HepG2 (cell line): ENCODE measurements at regions not wholly inside any gene's neighbourhood (a gene's known extent, or its start where the extent isn't known, plus 50 kb on each side); places are given as distances from the start of the nearest gene placed in this dataset.

Source experiments
- ATAC-seq: fragments of 200-7000 bp; cut with Tn5 transposase; 3 replicates; pipeline ENCODE4 v1.9.1; 2020; ENCODE audit warnings: mild to moderate bottlenecking, moderate library complexity
- BruUV-seq: library from RNA; stranded (reverse); fragments of 400-500 nt; replicated peaks from 2 replicates; lab custom pipeline; 2021; lab: Mats Ljungman, UMichigan
- CTCF ChIA-PET: fragments of 300-600 bp; formaldehyde crosslinking; extraction: SDS; loops from one replicate; lab custom pipeline; 2021; ENCODE audit warnings: low total read pairs, inconsistent platforms, low intra/inter-chr PET ratio; lab: Yijun Ruan, JAX
- POLR2A ChIA-PET: fragments of 350-600 bp; sonication (Branson Sonifier 250); formaldehyde crosslinking; loops from one replicate; lab custom pipeline; 2020; ENCODE audit warnings: antibody characterized with exemption, inconsistent platforms; lab: Yijun Ruan, JAX
- DNase-seq: peaks from one replicate; pipeline ENCODE4 v3.0.0-alpha.2; 2015; ENCODE audit warnings: low spot score
- FAIRE-seq: peaks from 3 replicates; lab custom pipeline; 2011; peaks lifted over from hg19 to GRCh38; lab: Jason Lieb, UNC
- H2AFZ ChIP-seq: one replicate; pipeline ENCODE4 v1.6.1; 2011; ENCODE audit warnings: low read length, inconsistent platforms
- H3K27ac ChIP-seq: fragments of 300-600 bp; 3 replicates; pipeline ENCODE4 v1.8.0; 2011; ENCODE audit warnings: mixed run types, mild to moderate bottlenecking, mixed read lengths, low read length, inconsistent platforms; ENCODE audit not compliant: insufficient read depth; ENCODE audit errors: extremely low read length
- H3K27me3 ChIP-seq, 2 experiments: fragments of 200-600 bp in 1 of 2; 2 replicates in 1 of 2; 3 replicates in 1 of 2; pipeline versions ENCODE4 v1.6.0 to v1.8.0; 2011; ENCODE audit warnings: low read length in 2 of 2, mild to moderate bottlenecking in 2 of 2, moderate library complexity in 2 of 2, inconsistent platforms in 1 of 2; ENCODE audit not compliant: insufficient read depth in 2 of 2, control insufficient read depth in 1 of 2
- H3K36me3 ChIP-seq, 2 experiments: fragments of 200-600 bp in 1 of 2; replicated peaks in 1 of 2; 2 replicates in 1 of 2; 3 replicates in 1 of 2; pipeline versions ENCODE4 v1.5.1 to v1.8.0; 2011; ENCODE audit warnings: low read length in 2 of 2, inconsistent platforms in 1 of 2; ENCODE audit not compliant: insufficient read depth in 2 of 2, control insufficient read depth in 1 of 2
- H3K4me1 ChIP-seq: 2 replicates; pipeline ENCODE4 v1.5.1; 2012; ENCODE audit warnings: low read length, inconsistent platforms; ENCODE audit not compliant: insufficient read depth
- H3K4me2 ChIP-seq: 2 replicates; pipeline ENCODE4 v1.6.0; 2011; ENCODE audit warnings: low read depth, low read length, inconsistent platforms
- H3K4me3 ChIP-seq, 3 experiments: fragments of 200-600 bp in 1 of 3; sonication (generic), shearing (Covaris generic) in 1 of 3; replicated peaks in 1 of 3; 2 replicates each; pipeline ENCODE4 v1.5.1; 2011 to 2016; ENCODE audit warnings: low read length in 3 of 3, inconsistent platforms in 2 of 3, low read depth in 2 of 3, mild to moderate bottlenecking in 2 of 3, control low read depth in 1 of 3, mixed read lengths in 1 of 3; ENCODE audit not compliant: insufficient read depth in 1 of 3
- H3K79me2 ChIP-seq: one replicate; pipeline ENCODE4 v1.6.1; 2011; ENCODE audit warnings: low read length, inconsistent platforms; ENCODE audit not compliant: insufficient read depth
- H3K9ac ChIP-seq: 2 replicates; pipeline ENCODE4 v1.6.0; 2011; ENCODE audit warnings: mild to moderate bottlenecking, low read depth, low read length, inconsistent platforms; ENCODE audit not compliant: insufficient read depth
- H3K9me3 ChIP-seq: 2 replicates; pipeline ENCODE4 v1.5.1; 2012; ENCODE audit warnings: mild to moderate bottlenecking, low read length
- H4K20me1 ChIP-seq: 2 replicates; pipeline ENCODE4 v1.6.0; 2011; ENCODE audit warnings: inconsistent platforms, mild to moderate bottlenecking, low read length, moderate library complexity; ENCODE audit not compliant: insufficient read depth
- BRD4 ChIP-seq: sonication (generic); formaldehyde crosslinking; IDR thresholded peaks from 2 replicates; pipeline ENCODE4 v1.4.0; 2020; ENCODE audit warnings: missing genetic modification reagents
- ETV5 ChIP-seq: IDR thresholded peaks from 2 replicates; pipeline ENCODE4 v1.6.1; 2018; ENCODE audit warnings: missing biosample characterization, missing genetic modification reagents, inconsistent platforms, borderline replicate concordance
- GABPA ChIP-seq, 2 experiments: IDR thresholded peaks; 2 replicates each; pipeline ENCODE4 v1.6.1; 2011 to 2016; ENCODE audit warnings: low read depth in 2 of 2, low read length in 1 of 2, missing biosample characterization in 1 of 2, missing genetic modification characterization in 1 of 2
- GZF1 ChIP-seq: sonication (generic); formaldehyde crosslinking; IDR thresholded peaks from 2 replicates; pipeline ENCODE4 v1.5.1; 2020; ENCODE audit warnings: mild to moderate bottlenecking, missing genetic modification reagents
- NCOA5 ChIP-seq: sonication (generic); formaldehyde crosslinking; IDR thresholded peaks from 2 replicates; pipeline ENCODE4 v1.4.0; 2020; ENCODE audit warnings: missing genetic modification reagents
- SALL2 ChIP-seq: sonication (generic); formaldehyde crosslinking; IDR thresholded peaks from 2 replicates; pipeline ENCODE4 v1.8.1; 2023; ENCODE audit warnings: mild to moderate bottlenecking, missing genetic modification reagents, inconsistent platforms
- in situ Hi-C: cut with HindIII; loops from 2 replicates; pipeline ENCODE4 v1.10.0; 2017; ENCODE audit warnings: low pct_unique_long_range_greater_than_20kb; ENCODE audit not compliant: extremely low pct_ligation_motif_present
- intact Hi-C: fragments of 100-400 bp; cut with micrococcal nuclease; formaldehyde crosslinking; loops from one replicate; pipeline ENCODE4 v1.10.0; 2022; ENCODE audit not compliant: unreplicated experiment
- TF ChIP-seq, protein P1 (sequence below): sonication (generic); formaldehyde crosslinking; IDR thresholded peaks from 2 replicates; pipeline ENCODE4 v1.4.0; 2020; ENCODE audit warnings: missing genetic modification reagents
- TF ChIP-seq, protein P2 (sequence below): sonication (generic); formaldehyde crosslinking; IDR thresholded peaks from 2 replicates; pipeline ENCODE4 v1.9.0; 2022; ENCODE audit warnings: missing genetic modification reagents, mild to moderate bottlenecking, borderline replicate concordance
- TF ChIP-seq, protein P3 (sequence below): sonication (generic); formaldehyde crosslinking; IDR thresholded peaks from 2 replicates; pipeline ENCODE4 v1.4.0; 2020; ENCODE audit warnings: missing genetic modification reagents
- TF ChIP-seq, protein P4 (sequence below): sonication (generic); formaldehyde crosslinking; IDR thresholded peaks from 2 replicates; pipeline ENCODE4 v1.5.1; 2020; ENCODE audit warnings: mild to moderate bottlenecking, missing genetic modification reagents

DNA sequence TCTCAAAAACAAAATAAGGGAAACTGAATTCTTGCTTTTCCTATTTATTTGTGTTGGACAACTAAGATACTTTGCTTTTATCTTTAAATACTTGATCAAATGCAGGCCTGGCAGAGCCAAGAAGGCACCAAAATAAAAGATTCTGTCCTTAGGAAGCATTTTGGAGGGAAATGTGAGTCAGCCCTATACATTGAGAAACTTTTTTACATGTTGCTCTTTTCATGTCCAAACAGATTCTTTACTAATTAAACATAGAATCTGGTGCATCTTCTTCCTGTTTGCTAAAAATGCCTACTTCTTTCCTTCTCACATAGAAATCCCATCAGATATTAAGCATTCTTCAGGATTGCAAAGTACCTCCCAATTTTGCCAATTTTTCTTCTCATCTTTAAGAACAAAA is 1160.4 kb downstream of the EFNA5 start:
- BruUV-seq, result no TSS peak
- no peak for FAIRE-seq
- no peak overlapping the region for H3K4me2 ChIP-seq
- no peak overlapping the region for H3K4me3 ChIP-seq
- in situ Hi-C loops (no loop called here), intact Hi-C loops (no loop called here)
- H3K27me3 ChIP-seq, result no peaks in the 10 kb centered on the region
- H3K9me3 ChIP-seq, result no peaks in the 10 kb centered on the region
- ATAC-seq, result no peak
- no peak for DNase-seq
- no peak overlapping the region for H3K27ac ChIP-seq
- ChIA-PET POLR2A (no interaction called here), CTCF (no interaction called here)
- no peaks in the 10 kb centered on the region for H3K36me3 ChIP-seq
- no peak overlapping the region for H2AFZ ChIP-seq
- no peak overlapping the region for H3K9ac ChIP-seq
- no peaks in the 10 kb centered on the region for H3K79me2 ChIP-seq
- H4K20me1 ChIP-seq, result no peaks in the 10 kb centered on the region
- H3K4me1 ChIP-seq, result no peaks in the 10 kb centered on the region
- TF ChIP-seq GZF1 (CRISPR knock-in tag) (no peak), GABPA (IDR thresholded peaks at IDR 0.05; ENCODE audit: low read depth, low read length) (no peak), GABPA (CRISPR knock-in tag; IDR thresholded peaks at IDR 0.05; ENCODE audit: low read depth) (no peak), ETV5 (CRISPR knock-in tag) (no peak), SALL2 (CRISPR knock-in tag) (no peak), BRD4 (no peak), NCOA5 (CRISPR knock-in tag) (no peak)
- TF ChIP-seq, protein P1, sequence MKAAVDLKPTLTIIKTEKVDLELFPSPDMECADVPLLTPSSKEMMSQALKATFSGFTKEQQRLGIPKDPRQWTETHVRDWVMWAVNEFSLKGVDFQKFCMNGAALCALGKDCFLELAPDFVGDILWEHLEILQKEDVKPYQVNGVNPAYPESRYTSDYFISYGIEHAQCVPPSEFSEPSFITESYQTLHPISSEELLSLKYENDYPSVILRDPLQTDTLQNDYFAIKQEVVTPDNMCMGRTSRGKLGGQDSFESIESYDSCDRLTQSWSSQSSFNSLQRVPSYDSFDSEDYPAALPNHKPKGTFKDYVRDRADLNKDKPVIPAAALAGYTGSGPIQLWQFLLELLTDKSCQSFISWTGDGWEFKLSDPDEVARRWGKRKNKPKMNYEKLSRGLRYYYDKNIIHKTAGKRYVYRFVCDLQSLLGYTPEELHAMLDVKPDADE (CRISPR knock-in tag), result no peak
- TF ChIP-seq, protein P2, sequence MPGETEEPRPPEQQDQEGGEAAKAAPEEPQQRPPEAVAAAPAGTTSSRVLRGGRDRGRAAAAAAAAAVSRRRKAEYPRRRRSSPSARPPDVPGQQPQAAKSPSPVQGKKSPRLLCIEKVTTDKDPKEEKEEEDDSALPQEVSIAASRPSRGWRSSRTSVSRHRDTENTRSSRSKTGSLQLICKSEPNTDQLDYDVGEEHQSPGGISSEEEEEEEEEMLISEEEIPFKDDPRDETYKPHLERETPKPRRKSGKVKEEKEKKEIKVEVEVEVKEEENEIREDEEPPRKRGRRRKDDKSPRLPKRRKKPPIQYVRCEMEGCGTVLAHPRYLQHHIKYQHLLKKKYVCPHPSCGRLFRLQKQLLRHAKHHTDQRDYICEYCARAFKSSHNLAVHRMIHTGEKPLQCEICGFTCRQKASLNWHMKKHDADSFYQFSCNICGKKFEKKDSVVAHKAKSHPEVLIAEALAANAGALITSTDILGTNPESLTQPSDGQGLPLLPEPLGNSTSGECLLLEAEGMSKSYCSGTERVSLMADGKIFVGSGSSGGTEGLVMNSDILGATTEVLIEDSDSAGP (CRISPR knock-in tag), result no peak
- TF ChIP-seq, protein P3, sequence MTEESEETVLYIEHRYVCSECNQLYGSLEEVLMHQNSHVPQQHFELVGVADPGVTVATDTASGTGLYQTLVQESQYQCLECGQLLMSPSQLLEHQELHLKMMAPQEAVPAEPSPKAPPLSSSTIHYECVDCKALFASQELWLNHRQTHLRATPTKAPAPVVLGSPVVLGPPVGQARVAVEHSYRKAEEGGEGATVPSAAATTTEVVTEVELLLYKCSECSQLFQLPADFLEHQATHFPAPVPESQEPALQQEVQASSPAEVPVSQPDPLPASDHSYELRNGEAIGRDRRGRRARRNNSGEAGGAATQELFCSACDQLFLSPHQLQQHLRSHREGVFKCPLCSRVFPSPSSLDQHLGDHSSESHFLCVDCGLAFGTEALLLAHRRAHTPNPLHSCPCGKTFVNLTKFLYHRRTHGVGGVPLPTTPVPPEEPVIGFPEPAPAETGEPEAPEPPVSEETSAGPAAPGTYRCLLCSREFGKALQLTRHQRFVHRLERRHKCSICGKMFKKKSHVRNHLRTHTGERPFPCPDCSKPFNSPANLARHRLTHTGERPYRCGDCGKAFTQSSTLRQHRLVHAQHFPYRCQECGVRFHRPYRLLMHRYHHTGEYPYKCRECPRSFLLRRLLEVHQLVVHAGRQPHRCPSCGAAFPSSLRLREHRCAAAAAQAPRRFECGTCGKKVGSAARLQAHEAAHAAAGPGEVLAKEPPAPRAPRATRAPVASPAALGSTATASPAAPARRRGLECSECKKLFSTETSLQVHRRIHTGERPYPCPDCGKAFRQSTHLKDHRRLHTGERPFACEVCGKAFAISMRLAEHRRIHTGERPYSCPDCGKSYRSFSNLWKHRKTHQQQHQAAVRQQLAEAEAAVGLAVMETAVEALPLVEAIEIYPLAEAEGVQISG (CRISPR knock-in tag), result no peak
- TF ChIP-seq, protein P4, sequence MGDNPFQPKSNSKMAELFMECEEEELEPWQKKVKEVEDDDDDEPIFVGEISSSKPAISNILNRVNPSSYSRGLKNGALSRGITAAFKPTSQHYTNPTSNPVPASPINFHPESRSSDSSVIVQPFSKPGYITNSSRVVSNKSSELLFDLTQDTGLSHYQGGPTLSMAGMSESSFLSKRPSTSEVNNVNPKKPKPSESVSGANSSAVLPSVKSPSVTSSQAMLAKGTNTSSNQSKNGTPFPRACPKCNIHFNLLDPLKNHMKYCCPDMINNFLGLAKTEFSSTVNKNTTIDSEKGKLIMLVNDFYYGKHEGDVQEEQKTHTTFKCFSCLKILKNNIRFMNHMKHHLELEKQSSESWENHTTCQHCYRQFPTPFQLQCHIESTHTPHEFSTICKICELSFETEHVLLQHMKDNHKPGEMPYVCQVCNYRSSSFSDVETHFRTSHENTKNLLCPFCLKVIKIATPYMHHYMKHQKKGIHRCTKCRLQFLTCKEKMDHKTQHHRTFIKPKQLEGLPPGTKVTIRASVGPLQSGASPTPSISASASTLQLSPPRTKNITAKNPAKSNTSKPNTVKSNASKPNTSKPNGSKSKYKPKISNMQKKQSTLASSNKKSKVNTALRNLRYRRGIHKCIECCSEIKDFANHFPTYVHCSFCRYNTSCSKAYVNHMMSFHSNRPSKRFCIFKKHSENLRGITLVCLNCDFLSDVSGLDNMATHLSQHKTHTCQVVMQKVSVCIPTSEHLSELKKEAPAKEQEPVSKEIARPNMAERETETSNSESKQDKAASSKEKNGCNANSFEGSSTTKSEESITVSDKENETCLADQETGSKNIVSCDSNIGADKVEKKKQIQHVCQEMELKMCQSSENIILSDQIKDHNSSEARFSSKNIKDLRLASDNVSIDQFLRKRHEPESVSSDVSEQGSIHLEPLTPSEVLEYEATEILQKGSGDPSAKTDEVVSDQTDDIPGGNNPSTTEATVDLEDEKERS, result no peak
